Loucy (cell line): ENCODE measurements at regions not wholly inside any gene's neighbourhood (a gene's known extent, or its start where the extent isn't known, plus 50 kb on each side); places are given as distances from the start of the nearest gene placed in this dataset.

Experiments
- H2AFZ ChIP-seq: fragments of 200-600 bp; sonication (generic); 2 replicates; pipeline ENCODE4 v1.6.0; 2016; ENCODE audit warnings: antibody characterized with exemption, mild to moderate bottlenecking, low read length, moderate library complexity
- H3F3A ChIP-seq: fragments of 200-600 bp; 2 replicates; pipeline ENCODE4 v1.6.0; 2016; ENCODE audit warnings: antibody characterized with exemption, low read depth, mild to moderate bottlenecking
- H3K27me3 ChIP-seq: fragments of 200-600 bp; sonication (generic); 2 replicates; pipeline ENCODE4 v1.6.1; 2014; ENCODE audit warnings: low read length, mild to moderate bottlenecking; ENCODE audit not compliant: insufficient read depth, poor library complexity, severe bottlenecking
- H3K36me3 ChIP-seq: fragments of 200-600 bp; sonication (generic); 2 replicates; pipeline ENCODE4 v1.6.1; 2016; ENCODE audit warnings: low read length; ENCODE audit not compliant: insufficient read depth
- H3K4me1 ChIP-seq: fragments of 200-600 bp; sonication (generic); 2 replicates; pipeline ENCODE4 v1.5.1; 2014; ENCODE audit warnings: low read length, mild to moderate bottlenecking; ENCODE audit not compliant: insufficient read depth, poor library complexity, severe bottlenecking
- H3K4me2 ChIP-seq: fragments of 200-600 bp; sonication (generic); 2 replicates; pipeline ENCODE4 v1.6.0; 2014; ENCODE audit warnings: antibody characterized with exemption, low read length, low read depth, mild to moderate bottlenecking; ENCODE audit not compliant: poor library complexity, severe bottlenecking
- H3K4me3 ChIP-seq: fragments of 200-600 bp; sonication (generic); 2 replicates; pipeline ENCODE4 v1.5.1; 2014; ENCODE audit warnings: low read length, mild to moderate bottlenecking, mixed read lengths; ENCODE audit not compliant: poor library complexity, severe bottlenecking
- H3K79me2 ChIP-seq: fragments of 200-600 bp; sonication (generic); 2 replicates; pipeline ENCODE4 v1.6.1; 2014; ENCODE audit warnings: low read length; ENCODE audit not compliant: insufficient read depth
- H3K9ac ChIP-seq: fragments of 200-600 bp; sonication (generic); 2 replicates; pipeline ENCODE4 v1.6.0; 2014; ENCODE audit warnings: mild to moderate bottlenecking, low read depth, low read length, moderate library complexity; ENCODE audit not compliant: poor library complexity, severe bottlenecking
- H3K9me2 ChIP-seq: fragments of 200-600 bp; sonication (generic); replicated peaks from 2 replicates; pipeline ENCODE4 v1.6.1; 2016; ENCODE audit warnings: low read depth, low read length, mixed read lengths
- H3K9me3 ChIP-seq: fragments of 200-600 bp; sonication (generic); 2 replicates; pipeline ENCODE4 v1.6.1; 2014; ENCODE audit warnings: mild to moderate bottlenecking, antibody characterized with exemption, low read length, low read depth; ENCODE audit not compliant: insufficient read depth
- H4K20me1 ChIP-seq: fragments of 200-600 bp; sonication (generic); 2 replicates; pipeline ENCODE4 v1.6.0; 2014; ENCODE audit warnings: antibody characterized with exemption, low read length, mild to moderate bottlenecking; ENCODE audit not compliant: insufficient read depth, poor library complexity, severe bottlenecking
- CTCF ChIP-seq: fragments of 200-600 bp; sonication (generic); conservative IDR thresholded peaks from 2 replicates; pipeline ENCODE4 v1.5.1; 2014; ENCODE audit warnings: mild to moderate bottlenecking, antibody characterized with exemption, low read length
- EZH2phosphoT487 ChIP-seq: fragments of 200-600 bp; IDR thresholded peaks from 2 replicates; pipeline ENCODE4 v1.6.1; 2018; ENCODE audit warnings: antibody characterized with exemption, mild to moderate bottlenecking, moderate library complexity, borderline replicate concordance

DNA sequence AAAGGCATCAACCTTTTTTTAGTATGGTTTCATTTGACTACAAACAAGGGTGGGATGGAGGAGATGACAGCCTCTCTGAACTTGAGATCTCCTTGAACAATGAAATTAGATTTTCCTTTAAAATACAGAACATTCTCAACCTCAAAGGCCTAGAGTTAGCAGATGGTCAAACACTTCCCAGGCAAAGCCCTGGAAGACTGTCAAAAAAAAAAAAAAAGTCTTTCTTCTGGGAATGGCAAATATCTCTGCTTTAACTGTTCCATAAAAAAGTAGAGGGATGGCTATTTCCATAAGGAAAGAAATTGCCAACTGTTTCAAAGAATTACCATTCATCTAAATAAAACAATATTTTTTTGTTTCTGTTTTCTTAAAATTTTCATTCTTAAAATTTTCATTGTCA lies 870.8 kb downstream of the GALC start:
- H3K27me3 ChIP-seq: no peaks in the 10 kb centered on the region
- no peaks in the 10 kb centered on the region for H3K36me3 ChIP-seq
- no peak overlapping the region for H3K4me2 ChIP-seq
- H3K4me1 ChIP-seq: no peaks in the 10 kb centered on the region
- no peaks in the 10 kb centered on the region for H3K79me2 ChIP-seq
- no peak overlapping the region for H3K9ac ChIP-seq
- no peaks in the 10 kb centered on the region for H4K20me1 ChIP-seq
- H3K9me2 ChIP-seq: no peaks in the 10 kb centered on the region
- H3K9me3 ChIP-seq: no peaks in the 10 kb centered on the region
- TF ChIP-seq EZH2phosphoT487 (no peak), CTCF (no peak)
- no peak overlapping the region for H2AFZ ChIP-seq
- H3F3A ChIP-seq: no peaks in the 10 kb centered on the region
- H3K4me3 ChIP-seq: no peak overlapping the region

- no peaks in the 10 kb centered on the region for H3K27me3 ChIP-seq
- H4K20me1 ChIP-seq: no peaks in the 10 kb centered on the region
- no peak for TF ChIP-seq CTCF
- no peak for TF ChIP-seq EZH2phosphoT487
- H3K4me3 ChIP-seq: no peak overlapping the region
- H3K36me3 ChIP-seq: no peaks in the 10 kb centered on the region
- no peaks in the 10 kb centered on the region for H3F3A ChIP-seq
- no peak overlapping the region for H3K4me2 ChIP-seq
- H3K79me2 ChIP-seq: no peaks in the 10 kb centered on the region
- no peak overlapping the region for H2AFZ ChIP-seq
- H3K9me2 ChIP-seq: no peaks in the 10 kb centered on the region
- H3K9ac ChIP-seq: no peak overlapping the region
- H3K9me3 ChIP-seq: no peaks in the 10 kb centered on the region
- no peaks in the 10 kb centered on the region for H3K4me1 ChIP-seq
Measured at GRCh38 chr14:87121716-87122115, 871.3 kb downstream of the GALC start.

GRCh38 chr14:87115234-87115633 lies 877.7 kb downstream of the GALC start:
- no peaks in the 10 kb centered on the region for H3K36me3 ChIP-seq
- TF ChIP-seq EZH2phosphoT487: no peak
- TF ChIP-seq CTCF: no peak
- H3K4me2 ChIP-seq: no peak overlapping the region
- no peaks in the 10 kb centered on the region for H4K20me1 ChIP-seq
- no peaks in the 10 kb centered on the region for H3K9me3 ChIP-seq
- no peak overlapping the region for H2AFZ ChIP-seq
- H3F3A ChIP-seq: no peaks in the 10 kb centered on the region
- H3K9me2 ChIP-seq: no peaks in the 10 kb centered on the region
- H3K9ac ChIP-seq: no peak overlapping the region
- no peaks in the 10 kb centered on the region for H3K79me2 ChIP-seq
- H3K4me3 ChIP-seq: no peak overlapping the region
- no peaks in the 10 kb centered on the region for H3K27me3 ChIP-seq
- H3K4me1 ChIP-seq: no peaks in the 10 kb centered on the region
